ENCODE measurements at regions not wholly inside any gene's neighbourhood (a gene's known extent, or its start where the extent isn't known, plus 50 kb on each side); places are given as distances from the start of the nearest gene placed in this dataset.
A peak's percentile ranks its signal among the peaks of the same experiment; 100 is the strongest.
"Not testable (repeated sequence)": the region's sequence is repeated elsewhere in the genome, so short reads cannot be mapped to it uniquely, and the experiment has no call there.

DNA sequence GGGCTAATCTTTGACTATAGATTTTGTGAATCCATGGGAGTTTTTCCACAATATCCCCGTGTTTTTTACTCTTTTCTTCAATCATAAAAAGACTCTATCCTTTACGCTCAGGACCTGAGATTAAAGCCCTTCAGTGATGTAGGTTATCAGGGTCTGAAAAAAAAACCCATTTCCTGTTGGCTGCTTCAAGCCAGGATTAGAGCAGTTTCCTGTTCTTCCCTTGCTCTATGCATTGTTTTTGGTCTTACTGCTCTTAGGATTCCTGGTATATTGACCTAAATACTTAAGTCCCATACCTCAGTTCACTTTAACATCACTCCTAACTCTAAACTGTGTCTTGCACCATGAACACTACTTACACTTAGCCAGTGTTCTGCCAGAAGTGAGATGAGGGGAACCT lies 319.3 kb upstream of the CHD1 start:
- Histone ChIP-seq H3K27ac (ENCODE audit: low read depth, low read length) (no peak overlapping the region), H3K9ac (ENCODE audit: low read depth, low read length) (no peak overlapping the region), H3K27me3 (ENCODE audit: control insufficient read depth, insufficient read depth, low read length) (no peaks in the 10 kb centered on the region), H3K4me1 (ENCODE audit: control insufficient read depth, insufficient read depth, low read length) (no peaks in the 10 kb centered on the region), H3K4me3 (ENCODE audit: low read depth, low read length) (no peak overlapping the region), H3K36me3 (ENCODE audit: control insufficient read depth, insufficient read depth, low read length) (no peaks in the 10 kb centered on the region), H3K9me3 (ENCODE audit: control insufficient read depth, insufficient read depth, low read length) (no peaks in the 10 kb centered on the region)

DNA sequence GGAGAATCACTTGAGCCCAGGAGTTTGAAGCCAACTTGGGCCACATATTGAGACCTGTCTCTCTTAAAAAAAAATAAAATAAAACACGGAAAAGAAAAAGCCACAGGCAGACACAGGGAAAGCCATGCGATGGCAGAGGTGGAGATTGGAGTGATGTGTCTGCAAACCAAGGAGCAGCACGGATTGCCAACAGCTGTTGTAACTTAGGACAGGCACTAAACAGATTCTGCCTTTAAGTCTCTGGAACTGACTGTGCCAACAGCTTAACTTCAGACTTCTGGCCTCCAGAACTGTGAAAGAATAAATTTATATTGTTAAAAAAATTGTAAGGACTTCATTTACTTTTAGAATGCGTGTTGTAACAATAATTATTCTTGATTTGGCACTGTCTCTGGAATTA lies 318.5 kb upstream of the CHD1 start:
- H3K27ac ChIP-seq (ENCODE audit: low read depth, low read length): no peak overlapping the region
- no peaks in the 10 kb centered on the region for H3K9me3 ChIP-seq (ENCODE audit: control insufficient read depth, insufficient read depth, low read length)
- H3K4me1 ChIP-seq (ENCODE audit: control insufficient read depth, insufficient read depth, low read length): no peaks in the 10 kb centered on the region
- H3K4me3 ChIP-seq (ENCODE audit: low read depth, low read length): no peak overlapping the region
- H3K9ac ChIP-seq (ENCODE audit: low read depth, low read length): no peak overlapping the region
- no peaks in the 10 kb centered on the region for H3K36me3 ChIP-seq (ENCODE audit: control insufficient read depth, insufficient read depth, low read length)
- no peaks in the 10 kb centered on the region for H3K27me3 ChIP-seq (ENCODE audit: control insufficient read depth, insufficient read depth, low read length)

GRCh38 chr5:99243111-99243510 lies 314.3 kb upstream of the CHD1 start:
- no peak overlapping the region for H3K4me3 ChIP-seq (ENCODE audit: low read depth, low read length)
- no peak overlapping the region for H3K9ac ChIP-seq (ENCODE audit: low read depth, low read length)
- no peaks in the 10 kb centered on the region for H3K4me1 ChIP-seq (ENCODE audit: control insufficient read depth, insufficient read depth, low read length)
- no peaks in the 10 kb centered on the region for H3K9me3 ChIP-seq (ENCODE audit: control insufficient read depth, insufficient read depth, low read length)
- H3K36me3 ChIP-seq (ENCODE audit: control insufficient read depth, insufficient read depth, low read length): no peaks in the 10 kb centered on the region
- no peaks in the 10 kb centered on the region for H3K27me3 ChIP-seq (ENCODE audit: control insufficient read depth, insufficient read depth, low read length)
- H3K27ac ChIP-seq (ENCODE audit: low read depth, low read length): no peak overlapping the region

- no peak overlapping the region for H3K27ac ChIP-seq (ENCODE audit: low read depth, low read length)
- no peak overlapping the region for H3K9ac ChIP-seq (ENCODE audit: low read depth, low read length)
- no peaks in the 10 kb centered on the region for H3K9me3 ChIP-seq (ENCODE audit: control insufficient read depth, insufficient read depth, low read length)
- no peaks in the 10 kb centered on the region for H3K27me3 ChIP-seq (ENCODE audit: control insufficient read depth, insufficient read depth, low read length)
- no peaks in the 10 kb centered on the region for H3K4me1 ChIP-seq (ENCODE audit: control insufficient read depth, insufficient read depth, low read length)
- H3K36me3 ChIP-seq (ENCODE audit: control insufficient read depth, insufficient read depth, low read length): no peaks in the 10 kb centered on the region
- no peak overlapping the region for H3K4me3 ChIP-seq (ENCODE audit: low read depth, low read length)
These were observed 311.1 kb upstream of the CHD1 start for GRCh38 chr5:99239826-99240360.

DNA sequence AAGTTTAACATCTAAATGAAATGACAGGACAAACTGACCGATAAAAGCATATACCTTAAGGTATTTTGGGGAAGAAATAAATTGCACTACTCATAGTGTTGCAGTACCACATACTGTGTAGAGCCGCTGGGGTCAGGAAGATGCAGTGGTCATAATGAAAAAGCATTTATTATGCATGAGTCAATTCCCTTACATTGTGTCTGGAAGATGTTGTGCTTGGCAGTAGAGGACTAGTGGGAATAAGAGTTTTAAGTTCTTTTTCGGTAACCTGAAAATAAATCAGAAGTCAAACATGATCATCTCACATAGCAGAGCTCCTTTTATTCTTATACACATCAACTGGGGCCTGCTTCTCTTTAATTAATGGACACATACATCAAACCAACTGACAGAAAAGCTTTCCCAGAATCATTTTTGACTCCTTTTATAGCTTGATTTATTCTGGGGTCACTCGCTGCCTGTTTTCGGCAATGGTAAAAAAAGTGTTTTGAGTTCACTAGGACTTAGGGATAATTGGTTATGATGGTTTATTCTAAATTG lies 262.5 kb upstream of the CHD1 start:
- no peaks in the 10 kb centered on the region for H3K9me3 ChIP-seq (ENCODE audit: control insufficient read depth, insufficient read depth, low read length)
- no peak overlapping the region for H3K4me3 ChIP-seq (ENCODE audit: low read depth, low read length)
- no peaks in the 10 kb centered on the region for H3K4me1 ChIP-seq (ENCODE audit: control insufficient read depth, insufficient read depth, low read length)
- H3K9ac ChIP-seq (ENCODE audit: low read depth, low read length): no peak overlapping the region
- H3K36me3 ChIP-seq (ENCODE audit: control insufficient read depth, insufficient read depth, low read length): no peaks in the 10 kb centered on the region
- H3K27ac ChIP-seq (ENCODE audit: low read depth, low read length): no peak overlapping the region
- H3K27me3 ChIP-seq (ENCODE audit: control insufficient read depth, insufficient read depth, low read length): no peaks in the 10 kb centered on the region

DNA sequence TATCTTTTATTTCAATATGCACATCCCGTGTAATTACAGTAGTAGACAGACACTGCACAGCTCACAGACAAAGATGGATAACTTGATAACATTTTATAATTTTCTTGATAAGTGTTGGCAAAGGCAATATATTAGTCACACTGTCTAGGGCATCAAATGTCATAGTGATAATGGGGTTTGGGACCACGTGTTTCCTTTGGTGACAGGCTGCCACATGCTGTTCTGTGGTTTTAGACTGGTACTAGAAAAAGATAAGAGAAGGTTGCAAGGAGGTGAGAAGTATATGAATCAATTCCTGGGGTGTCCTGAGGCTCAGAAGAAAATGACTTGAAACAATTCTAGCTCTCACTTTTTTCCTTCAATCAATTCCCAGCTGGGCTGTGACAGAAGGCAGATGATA lies 258.8 kb upstream of the CHD1 start:
- no peaks in the 10 kb centered on the region for H3K27me3 ChIP-seq (ENCODE audit: control insufficient read depth, insufficient read depth, low read length)
- H3K4me3 ChIP-seq (ENCODE audit: low read depth, low read length): no peak overlapping the region
- H3K4me1 ChIP-seq (ENCODE audit: control insufficient read depth, insufficient read depth, low read length): no peaks in the 10 kb centered on the region
- H3K9me3 ChIP-seq (ENCODE audit: control insufficient read depth, insufficient read depth, low read length): no peaks in the 10 kb centered on the region
- H3K9ac ChIP-seq (ENCODE audit: low read depth, low read length): no peak overlapping the region
- H3K27ac ChIP-seq (ENCODE audit: low read depth, low read length): no peak overlapping the region
- H3K36me3 ChIP-seq (ENCODE audit: control insufficient read depth, insufficient read depth, low read length): no peaks in the 10 kb centered on the region

- H3K36me3 ChIP-seq (ENCODE audit: control insufficient read depth, insufficient read depth, low read length): no peaks in the 10 kb centered on the region
- no peak overlapping the region for H3K9ac ChIP-seq (ENCODE audit: low read depth, low read length)
- no peak overlapping the region for H3K27ac ChIP-seq (ENCODE audit: low read depth, low read length)
- no peaks in the 10 kb centered on the region for H3K9me3 ChIP-seq (ENCODE audit: control insufficient read depth, insufficient read depth, low read length)
- no peaks in the 10 kb centered on the region for H3K27me3 ChIP-seq (ENCODE audit: control insufficient read depth, insufficient read depth, low read length)
- no peak overlapping the region for H3K4me3 ChIP-seq (ENCODE audit: low read depth, low read length)
- no peaks in the 10 kb centered on the region for H3K4me1 ChIP-seq (ENCODE audit: control insufficient read depth, insufficient read depth, low read length)
These were observed 250.4 kb upstream of the CHD1 start for GRCh38 chr5:99179206-99179605.

- no peaks in the 10 kb centered on the region for H3K4me1 ChIP-seq (ENCODE audit: control insufficient read depth, insufficient read depth, low read length)
- no peaks in the 10 kb centered on the region for H3K36me3 ChIP-seq (ENCODE audit: control insufficient read depth, insufficient read depth, low read length)
- H3K27me3 ChIP-seq (ENCODE audit: control insufficient read depth, insufficient read depth, low read length): no peaks in the 10 kb centered on the region
- H3K9me3 ChIP-seq (ENCODE audit: control insufficient read depth, insufficient read depth, low read length): no peaks in the 10 kb centered on the region
- H3K27ac ChIP-seq (ENCODE audit: low read depth, low read length): no peak overlapping the region
- no peak overlapping the region for H3K4me3 ChIP-seq (ENCODE audit: low read depth, low read length)
- no peak overlapping the region for H3K9ac ChIP-seq (ENCODE audit: low read depth, low read length)
These were observed 249.0 kb upstream of the CHD1 start for GRCh38 chr5:99177796-99178195.

GRCh38 chr5:99176186-99176585 lies 247.4 kb upstream of the CHD1 start:
- Histone ChIP-seq H3K9ac (ENCODE audit: low read depth, low read length) (no peak overlapping the region), H3K36me3 (ENCODE audit: control insufficient read depth, insufficient read depth, low read length) (no peaks in the 10 kb centered on the region), H3K4me3 (ENCODE audit: low read depth, low read length) (no peak overlapping the region), H3K27ac (ENCODE audit: low read depth, low read length) (no peak overlapping the region), H3K9me3 (ENCODE audit: control insufficient read depth, insufficient read depth, low read length) (no peaks in the 10 kb centered on the region), H3K4me1 (ENCODE audit: control insufficient read depth, insufficient read depth, low read length) (no peaks in the 10 kb centered on the region), H3K27me3 (ENCODE audit: control insufficient read depth, insufficient read depth, low read length) (no peaks in the 10 kb centered on the region)

- Histone ChIP-seq H3K27ac (ENCODE audit: low read depth, low read length) (no peak overlapping the region), H3K9ac (ENCODE audit: low read depth, low read length) (peak overlapping the region; percentile 36; the same call in 1 of the 2 replicates), H3K4me3 (ENCODE audit: low read depth, low read length) (peak overlapping the region; percentile 35), H3K36me3 (ENCODE audit: control insufficient read depth, insufficient read depth, low read length) (no peaks in the 10 kb centered on the region), H3K27me3 (ENCODE audit: control insufficient read depth, insufficient read depth, low read length) (no peaks in the 10 kb centered on the region), H3K9me3 (ENCODE audit: control insufficient read depth, insufficient read depth, low read length) (no peaks in the 10 kb centered on the region), H3K4me1 (ENCODE audit: control insufficient read depth, insufficient read depth, low read length) (peaks cover 35% of the 10 kb centered on the region)
These were observed 240.5 kb upstream of the CHD1 start for GRCh38 chr5:99169309-99169708.

GRCh38 chr5:99161538-99161937 lies 232.7 kb upstream of the CHD1 start:
- not testable (repeated sequence) for H3K27ac ChIP-seq (ENCODE audit: low read depth, low read length); H3K4me3 ChIP-seq (ENCODE audit: low read depth, low read length); H3K4me1 ChIP-seq (ENCODE audit: control insufficient read depth, insufficient read depth, low read length); H3K9ac ChIP-seq (ENCODE audit: low read depth, low read length); H3K36me3 ChIP-seq (ENCODE audit: control insufficient read depth, insufficient read depth, low read length); H3K9me3 ChIP-seq (ENCODE audit: control insufficient read depth, insufficient read depth, low read length); H3K27me3 ChIP-seq (ENCODE audit: control insufficient read depth, insufficient read depth, low read length)

DNA sequence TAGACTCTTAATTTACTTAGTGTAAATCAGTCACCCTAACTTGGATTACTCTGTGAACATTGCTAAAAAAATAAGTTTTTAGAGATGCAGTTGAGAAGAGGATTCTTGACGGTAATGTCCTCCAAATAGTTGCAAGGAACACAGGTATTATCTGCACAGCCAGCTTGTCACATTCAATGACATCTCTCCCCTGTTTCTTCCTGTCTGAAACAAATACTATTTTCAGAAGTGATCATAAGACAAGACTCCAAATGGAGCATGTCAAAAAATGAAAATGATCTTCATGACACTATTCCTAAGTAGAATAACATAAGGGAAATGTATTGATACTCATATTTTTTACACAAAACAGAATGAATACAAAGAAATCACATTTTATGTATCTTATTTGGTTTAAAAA lies 227.9 kb upstream of the CHD1 start:
- Histone ChIP-seq H3K27ac (ENCODE audit: low read depth, low read length) (no peak overlapping the region), H3K9me3 (ENCODE audit: control insufficient read depth, insufficient read depth, low read length) (no peaks in the 10 kb centered on the region), H3K36me3 (ENCODE audit: control insufficient read depth, insufficient read depth, low read length) (no peaks in the 10 kb centered on the region), H3K4me1 (ENCODE audit: control insufficient read depth, insufficient read depth, low read length) (no peaks in the 10 kb centered on the region), H3K4me3 (ENCODE audit: low read depth, low read length) (no peak overlapping the region), H3K9ac (ENCODE audit: low read depth, low read length) (no peak overlapping the region), H3K27me3 (ENCODE audit: control insufficient read depth, insufficient read depth, low read length) (no peaks in the 10 kb centered on the region)

Measured in HUES48 (cell line).